Spleen (tissue), 11 donors: ENCODE measurements at regions not wholly inside any gene's neighbourhood (a gene's known extent, or its start where the extent isn't known, plus 50 kb on each side); places are given as distances from the start of the nearest gene placed in this dataset.

Source experiments
- DNase-seq: peaks from one replicate; pipeline ENCODE4 v3.0.0-alpha.2; 2020
- H3K27ac ChIP-seq, 8 donors: fragments of 200-600 bp; sonication (generic) in 7 of 8; 1 replicate in 4 of 8; 2 replicates in 4 of 8; pipeline versions ENCODE4 v1.5.0 to v1.8.0; 2016 to 2021; ENCODE audit warnings: inconsistent platforms in 4 of 8, mild to moderate bottlenecking in 4 of 8, moderate library complexity in 1 of 8
- H3K27me3 ChIP-seq, 7 donors: fragments of 200-600 bp; sonication (generic) in 6 of 7; replicated peaks in 1 of 7; 1 replicate in 4 of 7; 2 replicates in 3 of 7; pipeline versions ENCODE4 v1.5.0 to v1.8.0; 2016 to 2021; ENCODE audit warnings: inconsistent platforms in 3 of 7, mild to moderate bottlenecking in 1 of 7
- H3K36me3 ChIP-seq, 6 donors: fragments of 200-600 bp; sonication (generic) in 5 of 6; 1 replicate in 4 of 6; 2 replicates in 2 of 6; pipeline versions ENCODE4 v1.5.0 to v1.8.0; 2016 to 2021; ENCODE audit warnings: inconsistent platforms in 2 of 6
- H3K4me1 ChIP-seq, 6 donors: fragments of 200-600 bp; sonication (generic) in 5 of 6; 1 replicate in 3 of 6; 2 replicates in 3 of 6; pipeline versions ENCODE4 v1.5.0 to v1.8.0; 2016 to 2021; ENCODE audit warnings: inconsistent platforms in 3 of 6
- H3K4me3 ChIP-seq, 8 donors: fragments of 200-600 bp; sonication (generic) in 7 of 8; 1 replicate in 4 of 8; 2 replicates in 4 of 8; pipeline versions ENCODE4 v1.5.0 to v1.8.0; 2016 to 2021; ENCODE audit warnings: inconsistent platforms in 4 of 8, mild to moderate bottlenecking in 4 of 8, moderate library complexity in 2 of 8
- H3K9me3 ChIP-seq, 8 donors: fragments of 200-600 bp; sonication (generic) in 7 of 8; 1 replicate in 4 of 8; 2 replicates in 4 of 8; pipeline versions ENCODE4 v1.5.0 to v1.8.0; 2016 to 2021; ENCODE audit warnings: inconsistent platforms in 4 of 8
- POLR2A ChIP-seq, 3 donors: fragments of 450-650 bp; IDR thresholded peaks; one replicate each; pipeline ENCODE4 v1.5.1; 2017; ENCODE audit warnings: antibody characterized with exemption in 3 of 3, mild to moderate bottlenecking in 1 of 3
- POLR2AphosphoS5 ChIP-seq, 3 donors: sonication (generic); formaldehyde crosslinking; IDR thresholded peaks; one replicate each; pipeline ENCODE4 v1.5.1; 2017; ENCODE audit warnings: antibody characterized with exemption in 3 of 3
- WGBS, 5 donors: extraction: QIAGEN DNeasy Blood & Tissue Kit in 3 of 5; methylation state at CpG; one replicate each; pipeline versions ENCODE4 v1.1.5 to v1.1.7; 2013 to 2018; 5-methylcytosine and 5-hydroxymethylcytosine counted together
- intact Hi-C: fragments of 100-400 bp; cut with DNase I; formaldehyde crosslinking; loops from one replicate; pipeline ENCODE4 v1.15.0; 2023; ENCODE audit warnings: low total_unique reads
- TF ChIP-seq, protein P1 (sequence below), 11 experiments: fragments of 200-600 bp in 7 of 11; fragments of 450-650 bp in 4 of 11; sonication (generic) in 4 of 11; IDR thresholded peaks in 8 of 11; conservative IDR thresholded peaks in 3 of 11; 1 replicate in 7 of 11; 2 replicates in 4 of 11; pipeline versions ENCODE4 v1.4.0 to v1.8.0; 2016 to 2021; ENCODE audit warnings: antibody characterized with exemption in 11 of 11, inconsistent platforms in 4 of 11, mild to moderate bottlenecking in 1 of 11
- donor health status: healthy with polysubstance abuse.
- donor health status: DM: no; HTN: no; CAD: no; lungs with moderate emphysema.
- donor health status: DM: no; HTN: no; CAD: no.
- donor health status: Bipolar disorder and iron deficiency.
- donor health status: healthy.
- donor health status: DM: no; HTN: no; CAD: no.
- donor health status: DM: yes; HTN: yes; CAD: no.

DNA sequence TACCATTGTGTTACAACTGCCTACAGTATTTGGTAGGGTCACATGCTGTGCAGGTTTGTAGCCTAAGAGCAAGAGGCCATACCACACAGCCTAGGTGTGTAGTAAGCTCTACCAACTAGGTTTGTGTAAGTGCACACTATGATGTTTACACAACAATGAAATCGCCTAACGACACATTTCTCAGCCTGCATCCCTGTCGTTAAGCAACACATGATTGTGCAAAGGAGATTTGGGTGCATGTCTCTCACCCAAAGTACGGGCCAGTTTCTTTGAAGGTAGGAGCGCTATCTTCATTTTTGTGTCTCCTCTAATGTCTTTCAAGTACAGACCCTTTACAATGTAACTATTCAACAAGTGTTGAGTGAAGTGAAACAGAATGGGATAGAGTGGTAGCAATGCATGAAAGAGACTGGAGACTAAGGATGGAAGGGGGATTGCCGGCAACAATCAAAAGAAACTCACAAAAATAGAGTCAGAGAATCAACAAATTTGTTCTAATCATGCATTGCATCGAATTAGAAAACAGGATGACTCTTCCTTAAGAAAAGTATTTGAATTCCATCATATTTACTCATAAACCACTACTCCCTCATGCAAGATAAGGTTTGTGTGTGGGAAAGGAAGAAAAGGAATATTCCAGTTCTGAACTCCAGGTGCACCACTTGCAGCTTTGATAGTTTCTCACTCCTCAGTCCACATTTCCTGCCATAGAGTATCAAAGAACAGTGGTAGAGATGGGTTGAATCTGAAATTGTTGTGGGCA lies 60.2 kb upstream of the TNFRSF19 start:
- Histone ChIP-seq H3K27me3 (peaks cover 0 to 12% (median 0%) of the 10 kb centered on the region in 7 donors), H3K9me3 (no peaks in the 10 kb centered on the region), H3K4me1 (no peaks in the 10 kb centered on the region), H3K27ac (no peak overlapping the region), H3K4me3 (no peak overlapping the region), H3K36me3 (no peaks in the 10 kb centered on the region)
- intact Hi-C loops: no loop called here
- DNase-seq: no peak
- no peak for TF ChIP-seq POLR2AphosphoS5 (IDR thresholded peaks at IDR 0.05)
- TF ChIP-seq, protein P1, sequence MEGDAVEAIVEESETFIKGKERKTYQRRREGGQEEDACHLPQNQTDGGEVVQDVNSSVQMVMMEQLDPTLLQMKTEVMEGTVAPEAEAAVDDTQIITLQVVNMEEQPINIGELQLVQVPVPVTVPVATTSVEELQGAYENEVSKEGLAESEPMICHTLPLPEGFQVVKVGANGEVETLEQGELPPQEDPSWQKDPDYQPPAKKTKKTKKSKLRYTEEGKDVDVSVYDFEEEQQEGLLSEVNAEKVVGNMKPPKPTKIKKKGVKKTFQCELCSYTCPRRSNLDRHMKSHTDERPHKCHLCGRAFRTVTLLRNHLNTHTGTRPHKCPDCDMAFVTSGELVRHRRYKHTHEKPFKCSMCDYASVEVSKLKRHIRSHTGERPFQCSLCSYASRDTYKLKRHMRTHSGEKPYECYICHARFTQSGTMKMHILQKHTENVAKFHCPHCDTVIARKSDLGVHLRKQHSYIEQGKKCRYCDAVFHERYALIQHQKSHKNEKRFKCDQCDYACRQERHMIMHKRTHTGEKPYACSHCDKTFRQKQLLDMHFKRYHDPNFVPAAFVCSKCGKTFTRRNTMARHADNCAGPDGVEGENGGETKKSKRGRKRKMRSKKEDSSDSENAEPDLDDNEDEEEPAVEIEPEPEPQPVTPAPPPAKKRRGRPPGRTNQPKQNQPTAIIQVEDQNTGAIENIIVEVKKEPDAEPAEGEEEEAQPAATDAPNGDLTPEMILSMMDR (IDR thresholded peaks at IDR 0.05 in 8 of 11, conservative IDR thresholded peaks at IDR 0.05 in 3 of 11): no peak
- TF ChIP-seq POLR2A (IDR thresholded peaks at IDR 0.05): no peak
- 73 to 92% (median 81%) methylated on average over 7 of the region's 7 CpGs for WGBS, 5 donors

DNA sequence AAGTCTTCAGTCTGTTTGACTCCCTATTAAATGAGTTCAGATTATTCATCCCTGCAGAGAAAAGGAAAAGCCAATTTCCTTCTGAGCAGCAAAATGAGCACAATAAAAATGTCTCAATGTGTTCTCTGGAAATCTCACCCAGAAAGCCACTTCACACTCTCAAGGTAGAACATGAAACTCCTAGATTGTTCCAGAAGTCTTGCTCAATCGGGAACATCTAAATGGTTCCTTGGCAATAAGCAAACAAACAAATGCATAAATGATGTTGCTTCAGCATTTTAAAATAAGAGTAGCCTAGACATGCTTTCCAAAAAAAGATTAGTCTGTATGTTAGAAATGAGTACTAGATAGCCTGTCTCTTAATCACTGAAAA lies 59.7 kb upstream of the TNFRSF19 start:
- H3K27ac ChIP-seq: no peak overlapping the region
- H3K27me3 ChIP-seq: peaks cover 0 to 7% (median 0%) of the 10 kb centered on the region in 7 donors
- 68 to 94% (median 84%) methylated on average over 1 of the region's 1 CpG for whole genome bisulfite sequencing, 5 donors
- no peaks in the 10 kb centered on the region for H3K9me3 ChIP-seq
- no peak for TF ChIP-seq POLR2A (IDR thresholded peaks at IDR 0.05)
- TF ChIP-seq, protein P1 (IDR thresholded peaks at IDR 0.05 in 8 of 11, conservative IDR thresholded peaks at IDR 0.05 in 3 of 11): peak in 1 of 11 experiments; percentile 4
- DNase-seq: no peak
- no peaks in the 10 kb centered on the region for H3K4me1 ChIP-seq
- H3K36me3 ChIP-seq: no peaks in the 10 kb centered on the region
- intact Hi-C loops: no loop called here
- H3K4me3 ChIP-seq: no peak overlapping the region

DNA sequence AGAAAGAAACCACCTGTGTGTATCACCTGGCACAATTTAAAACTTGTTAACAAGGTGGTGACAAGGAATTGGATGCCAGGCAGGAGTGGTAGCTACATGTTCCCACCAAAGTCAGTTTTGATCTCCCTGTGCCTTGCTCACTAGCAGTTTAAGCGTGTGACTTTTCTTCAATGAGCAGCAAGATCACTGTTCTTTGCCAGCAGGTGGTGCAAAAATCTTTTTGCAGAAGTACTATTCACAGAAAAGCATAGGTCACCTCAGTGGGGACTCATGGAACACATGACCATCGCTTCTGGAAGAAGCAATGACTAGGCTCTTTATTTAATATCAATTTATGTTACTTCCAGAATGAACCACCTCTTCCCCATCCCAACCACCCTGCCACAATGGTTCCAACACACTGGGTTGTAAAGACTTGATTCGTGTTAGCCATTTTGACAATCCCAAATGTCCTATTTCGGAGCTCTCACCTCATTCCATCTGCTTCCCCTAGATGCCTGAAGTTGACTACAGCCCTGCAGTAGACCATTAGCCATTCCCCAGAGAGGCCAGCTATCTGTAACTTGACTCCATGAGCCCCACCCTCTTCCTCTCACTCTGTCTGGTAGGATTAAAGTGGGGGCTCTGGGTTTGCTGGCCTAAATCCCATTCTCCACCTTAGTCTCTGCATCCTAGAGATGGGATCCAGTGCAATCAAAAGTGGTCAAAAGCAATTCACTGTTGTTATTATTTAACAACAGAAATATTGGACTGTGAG lies 59.1 kb upstream of the TNFRSF19 start:
- intact Hi-C loops: no loop called here
- DNase-seq: no peak
- Histone ChIP-seq H3K9me3 (no peaks in the 10 kb centered on the region), H3K4me1 (no peaks in the 10 kb centered on the region), H3K27me3 (peaks cover 0 to 6% (median 0%) of the 10 kb centered on the region in 7 donors), H3K27ac (no peak overlapping the region), H3K4me3 (no peak overlapping the region), H3K36me3 (no peaks in the 10 kb centered on the region)
- TF ChIP-seq POLR2AphosphoS5 (IDR thresholded peaks at IDR 0.05) (no peak), POLR2A (IDR thresholded peaks at IDR 0.05) (no peak)
- TF ChIP-seq, protein P1 (IDR thresholded peaks at IDR 0.05 in 8 of 11, conservative IDR thresholded peaks at IDR 0.05 in 3 of 11): peak in 2 of 11 experiments; percentile 5 to 26
- WGBS, 5 donors: 58 to 77% (median 65%) methylated on average over 4 of the region's 4 CpGs

DNA sequence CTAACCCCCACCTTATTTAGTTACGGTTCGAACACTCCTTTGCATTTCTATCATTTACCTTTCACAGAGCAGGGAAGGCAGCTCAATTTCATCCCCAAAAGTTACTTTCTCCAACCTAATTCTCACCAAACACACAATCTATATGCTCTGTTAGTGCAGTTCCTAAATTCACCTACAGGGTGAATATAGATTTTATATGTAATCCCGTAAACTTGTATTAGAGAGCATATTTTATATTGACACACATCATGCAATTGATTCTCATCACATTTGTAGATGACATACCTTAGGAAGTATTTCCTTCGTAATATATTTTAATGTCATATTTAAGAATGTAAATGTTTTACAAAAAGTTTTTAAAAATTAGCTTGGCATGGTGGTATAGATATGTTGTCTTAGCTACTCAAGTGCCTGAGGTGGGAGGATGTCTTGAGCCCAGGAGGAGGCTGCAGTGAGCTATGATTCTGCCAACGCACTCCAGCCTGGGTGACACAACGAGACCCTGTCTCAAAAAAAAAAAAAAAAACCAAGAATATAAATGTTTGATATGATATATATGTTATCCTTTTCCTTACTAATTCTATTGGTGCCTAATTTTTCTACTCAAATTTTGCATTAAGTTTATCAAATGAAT lies 57.3 kb upstream of the TNFRSF19 start:
- WGBS, 5 donors: 86 to 94% (median 90%) methylated on average over 6 of the region's 6 CpGs
- H3K36me3 ChIP-seq: no peaks in the 10 kb centered on the region
- no peaks in the 10 kb centered on the region for H3K9me3 ChIP-seq
- no peaks in the 10 kb centered on the region for H3K4me1 ChIP-seq
- H3K4me3 ChIP-seq: no peak overlapping the region
- no peak for DNase-seq
- intact Hi-C loops: no loop called here
- H3K27me3 ChIP-seq: peaks cover 0 to 11% (median 0%) of the 10 kb centered on the region in 7 donors
- TF ChIP-seq POLR2A (IDR thresholded peaks at IDR 0.05) (no peak), POLR2AphosphoS5 (IDR thresholded peaks at IDR 0.05) (no peak)
- TF ChIP-seq, protein P1 (IDR thresholded peaks at IDR 0.05 in 8 of 11, conservative IDR thresholded peaks at IDR 0.05 in 3 of 11): peak in 2 of 11 experiments; percentile 14 to 26
- H3K27ac ChIP-seq: no peak overlapping the region
